ENCODE measurements at regions not wholly inside any gene's neighbourhood (a gene's known extent, or its start where the extent isn't known, plus 50 kb on each side); places are given as distances from the start of the nearest gene placed in this dataset.
"Not testable (repeated sequence)": the region's sequence is repeated elsewhere in the genome, so short reads cannot be mapped to it uniquely, and the experiment has no call there.

GRCh38 chr20:12699374-12700228, 309.2 kb upstream of the SPTLC3 start:
- no peak for DNase-seq

- DNase-seq = no peak
Measured at GRCh38 chr20:12700701-12701100, 308.1 kb upstream of the SPTLC3 start.

GRCh38 chr20:12702312-12702711, 306.5 kb upstream of the SPTLC3 start:
- no peak for DNase-seq

- no peak for DNase-seq
Measured at GRCh38 chr20:12715371-12715770, 293.4 kb upstream of the SPTLC3 start.

- DNase-seq = no peak
Measured at GRCh38 chr20:12715991-12716680, 292.6 kb upstream of the SPTLC3 start.

GRCh38 chr20:12717061-12717460, 291.7 kb upstream of the SPTLC3 start:
- no peak for DNase-seq

GRCh38 chr20:12718619-12719018, 290.2 kb upstream of the SPTLC3 start:
- no peak for DNase-seq

GRCh38 chr20:12721636-12722035, 287.1 kb upstream of the SPTLC3 start:
- no peak for DNase-seq

- DNase-seq = no peak
Measured at GRCh38 chr20:12722091-12722490, 286.7 kb upstream of the SPTLC3 start.

GRCh38 chr20:12723811-12724210, 285.0 kb upstream of the SPTLC3 start:
- no peak for DNase-seq

- no peak for DNase-seq
Measured at GRCh38 chr20:12728782-12729181, 280.0 kb upstream of the SPTLC3 start.

GRCh38 chr20:12729326-12729725, 279.4 kb upstream of the SPTLC3 start:
- no peak for DNase-seq

- DNase-seq = no peak
Measured at GRCh38 chr20:12733811-12734210, 275.0 kb upstream of the SPTLC3 start.

- no peak for DNase-seq
Measured at GRCh38 chr20:12737497-12737896, 271.3 kb upstream of the SPTLC3 start.

- DNase-seq = no peak
Measured at GRCh38 chr20:12737900-12738299, 270.9 kb upstream of the SPTLC3 start.

GRCh38 chr20:12740647-12741046, 268.1 kb upstream of the SPTLC3 start:
- no peak for DNase-seq

GRCh38 chr20:12744037-12744436, 264.7 kb upstream of the SPTLC3 start:
- no peak for DNase-seq

GRCh38 chr20:12748359-12748994, 260.3 kb upstream of the SPTLC3 start:
- DNase-seq = no peak

GRCh38 chr20:12750221-12750620, 258.6 kb upstream of the SPTLC3 start:
- no peak for DNase-seq

GRCh38 chr20:12752900-12753693, 255.7 kb upstream of the SPTLC3 start:
- DNase-seq = not testable (repeated sequence)

GRCh38 chr20:12753742-12754141, 255.0 kb upstream of the SPTLC3 start:
- DNase-seq = not testable (repeated sequence)

- not testable (repeated sequence) for DNase-seq
Measured at GRCh38 chr20:12759493-12759892, 249.3 kb upstream of the SPTLC3 start.

- DNase-seq = no peak
Measured at GRCh38 chr20:12762725-12763124, 246.0 kb upstream of the SPTLC3 start.
